ENCODE measurements at regions not wholly inside any gene's neighbourhood (a gene's known extent, or its start where the extent isn't known, plus 50 kb on each side); places are given as distances from the start of the nearest gene placed in this dataset.

GRCh38 chr2:211049321-211050018, 493.1 kb downstream of the CPS1 start:
- DNase-seq = no peak
- in situ Hi-C loops (cut with HindIII; ENCODE audit: low pct_ligation_motif_present, low sequenced_read_pairs) = no loop called here
- no peak overlapping the region for H3K27ac ChIP-seq
- H3K4me3 ChIP-seq (ENCODE audit: low read depth, low read length) = no peak overlapping the region
- H3K36me3 ChIP-seq (replicated peaks) = no peaks in the 10 kb centered on the region
- TF ChIP-seq CTCF (IDR thresholded peaks at IDR 0.05; ENCODE audit: low read depth, low read length, missing control alignments) = no peak
- no peaks in the 10 kb centered on the region for H3K27me3 ChIP-seq (replicated peaks)

- in situ Hi-C loops (cut with HindIII; ENCODE audit: low pct_ligation_motif_present, low sequenced_read_pairs) = no loop called here
Observed at GRCh38 chr2:211055438-211055837, 499.0 kb downstream of the CPS1 start.

GRCh38 chr2:211061612-211062296, 505.4 kb downstream of the CPS1 start:
- Histone ChIP-seq H3K27me3 (replicated peaks) (no peaks in the 10 kb centered on the region), H3K36me3 (replicated peaks) (no peaks in the 10 kb centered on the region), H3K27ac (no peak overlapping the region), H3K4me3 (ENCODE audit: low read depth, low read length) (no peak overlapping the region)
- in situ Hi-C loops (cut with HindIII; ENCODE audit: low pct_ligation_motif_present, low sequenced_read_pairs) = no loop called here
- no peak for DNase-seq
- no peak for TF ChIP-seq CTCF (IDR thresholded peaks at IDR 0.05; ENCODE audit: low read depth, low read length, missing control alignments)

More at GRCh38 chr2:211055438-211055837, 499.0 kb downstream of the CPS1 start:
- DNase-seq = no peak
- peak; percentile 51 for TF ChIP-seq CTCF (IDR thresholded peaks at IDR 0.05; ENCODE audit: low read depth, low read length, missing control alignments)
- Histone ChIP-seq H3K36me3 (replicated peaks) (no peaks in the 10 kb centered on the region), H3K27ac (no peak overlapping the region), H3K4me3 (ENCODE audit: low read depth, low read length) (no peak overlapping the region), H3K27me3 (replicated peaks) (no peaks in the 10 kb centered on the region)

GRCh38 chr2:211062297-211062612, 505.9 kb downstream of the CPS1 start:
- in situ Hi-C loops (cut with HindIII; ENCODE audit: low pct_ligation_motif_present, low sequenced_read_pairs) = no loop called here
- H3K4me3 ChIP-seq (ENCODE audit: low read depth, low read length) = no peak overlapping the region
- H3K36me3 ChIP-seq (replicated peaks) = no peaks in the 10 kb centered on the region
- TF ChIP-seq CTCF (IDR thresholded peaks at IDR 0.05; ENCODE audit: low read depth, low read length, missing control alignments) = no peak
- H3K27me3 ChIP-seq (replicated peaks) = no peaks in the 10 kb centered on the region
- H3K27ac ChIP-seq = no peak overlapping the region
- DNase-seq = no peak

GRCh38 chr2:211067029-211067428, 510.6 kb downstream of the CPS1 start:
- Histone ChIP-seq H3K27me3 (replicated peaks) (no peaks in the 10 kb centered on the region), H3K4me3 (ENCODE audit: low read depth, low read length) (no peak overlapping the region)
- in situ Hi-C loops (cut with HindIII; ENCODE audit: low pct_ligation_motif_present, low sequenced_read_pairs) = no loop called here

More at GRCh38 chr2:211067029-211067428, 510.6 kb downstream of the CPS1 start:
- TF ChIP-seq CTCF (IDR thresholded peaks at IDR 0.05; ENCODE audit: low read depth, low read length, missing control alignments) = no peak
- no peak for DNase-seq
- H3K27ac ChIP-seq = no peak overlapping the region
- H3K36me3 ChIP-seq (replicated peaks) = no peaks in the 10 kb centered on the region
